ENCODE measurements at regions not wholly inside any gene's neighbourhood (a gene's known extent, or its start where the extent isn't known, plus 50 kb on each side); places are given as distances from the start of the nearest gene placed in this dataset.

DNA sequence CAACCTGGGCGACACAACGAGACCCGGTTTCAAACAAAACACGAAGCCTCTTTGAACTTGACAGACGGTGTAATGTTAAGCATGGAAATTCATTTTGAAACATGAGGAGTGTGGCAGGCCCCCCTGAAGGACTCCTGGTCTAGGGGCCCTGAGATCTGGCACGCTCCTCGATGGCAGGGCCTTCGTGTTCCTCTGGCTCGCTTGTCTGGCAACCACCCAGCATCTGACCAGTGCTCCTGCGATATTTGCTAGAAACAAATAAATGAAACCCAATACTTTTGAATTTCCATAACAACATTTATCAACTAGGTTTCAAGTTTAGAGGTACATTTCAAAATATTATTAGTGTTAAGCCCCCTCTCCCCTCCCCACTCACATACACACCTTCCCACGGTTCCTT is 193.0 kb downstream of the ERCC6L2 start:
- TF ChIP-seq, protein P1, sequence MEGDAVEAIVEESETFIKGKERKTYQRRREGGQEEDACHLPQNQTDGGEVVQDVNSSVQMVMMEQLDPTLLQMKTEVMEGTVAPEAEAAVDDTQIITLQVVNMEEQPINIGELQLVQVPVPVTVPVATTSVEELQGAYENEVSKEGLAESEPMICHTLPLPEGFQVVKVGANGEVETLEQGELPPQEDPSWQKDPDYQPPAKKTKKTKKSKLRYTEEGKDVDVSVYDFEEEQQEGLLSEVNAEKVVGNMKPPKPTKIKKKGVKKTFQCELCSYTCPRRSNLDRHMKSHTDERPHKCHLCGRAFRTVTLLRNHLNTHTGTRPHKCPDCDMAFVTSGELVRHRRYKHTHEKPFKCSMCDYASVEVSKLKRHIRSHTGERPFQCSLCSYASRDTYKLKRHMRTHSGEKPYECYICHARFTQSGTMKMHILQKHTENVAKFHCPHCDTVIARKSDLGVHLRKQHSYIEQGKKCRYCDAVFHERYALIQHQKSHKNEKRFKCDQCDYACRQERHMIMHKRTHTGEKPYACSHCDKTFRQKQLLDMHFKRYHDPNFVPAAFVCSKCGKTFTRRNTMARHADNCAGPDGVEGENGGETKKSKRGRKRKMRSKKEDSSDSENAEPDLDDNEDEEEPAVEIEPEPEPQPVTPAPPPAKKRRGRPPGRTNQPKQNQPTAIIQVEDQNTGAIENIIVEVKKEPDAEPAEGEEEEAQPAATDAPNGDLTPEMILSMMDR (conservative IDR thresholded peaks at IDR 0.05; ENCODE audit: low read length) = no peak
- TF ChIP-seq EZH2phosphoT487 (IDR thresholded peaks at IDR 0.05; ENCODE audit: borderline replicate concordance) = no peak

Measured in Loucy (cell line).